SU-DHL-6 (cell line): ENCODE measurements at regions not wholly inside any gene's neighbourhood (a gene's known extent, or its start where the extent isn't known, plus 50 kb on each side); places are given as distances from the start of the nearest gene placed in this dataset.

Experiments used
- EZH2phosphoT487 ChIP-seq: fragments of 200-600 bp; sonication (generic), shearing (Covaris generic); conservative IDR thresholded peaks from 2 replicates; pipeline ENCODE4 v1.6.1; 2018; ENCODE audit warnings: mild to moderate bottlenecking, antibody characterized with exemption, low read length, moderate library complexity, mixed read lengths
- TF ChIP-seq, protein P1 (sequence below): fragments of 200-600 bp; sonication (generic); IDR thresholded peaks from one replicate; pipeline ENCODE4 v1.5.1; 2017; ENCODE audit warnings: antibody characterized with exemption, mild to moderate bottlenecking, low read length, moderate library complexity; ENCODE audit not compliant: insufficient read depth, poor library complexity, severe bottlenecking

DNA sequence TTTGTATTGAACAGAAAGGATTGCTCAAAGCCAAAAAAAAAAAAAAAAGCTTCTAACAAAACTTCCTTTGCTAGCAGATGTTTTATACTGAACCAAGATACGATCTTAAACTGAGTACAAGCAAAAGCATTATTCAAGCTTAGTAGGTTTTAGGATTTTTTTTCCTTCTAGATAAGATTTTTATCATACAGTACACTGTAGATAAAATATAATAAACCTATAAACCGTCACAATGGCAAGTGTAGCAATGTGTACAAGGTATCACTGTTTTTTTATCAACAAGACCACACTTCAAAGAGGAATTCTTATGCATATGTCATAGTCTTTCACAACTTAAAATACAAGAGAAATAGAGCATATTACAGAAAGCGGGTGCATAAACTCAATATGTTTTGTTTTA is 56.5 kb upstream of the TRPM3 start:
- TF ChIP-seq, protein P1, sequence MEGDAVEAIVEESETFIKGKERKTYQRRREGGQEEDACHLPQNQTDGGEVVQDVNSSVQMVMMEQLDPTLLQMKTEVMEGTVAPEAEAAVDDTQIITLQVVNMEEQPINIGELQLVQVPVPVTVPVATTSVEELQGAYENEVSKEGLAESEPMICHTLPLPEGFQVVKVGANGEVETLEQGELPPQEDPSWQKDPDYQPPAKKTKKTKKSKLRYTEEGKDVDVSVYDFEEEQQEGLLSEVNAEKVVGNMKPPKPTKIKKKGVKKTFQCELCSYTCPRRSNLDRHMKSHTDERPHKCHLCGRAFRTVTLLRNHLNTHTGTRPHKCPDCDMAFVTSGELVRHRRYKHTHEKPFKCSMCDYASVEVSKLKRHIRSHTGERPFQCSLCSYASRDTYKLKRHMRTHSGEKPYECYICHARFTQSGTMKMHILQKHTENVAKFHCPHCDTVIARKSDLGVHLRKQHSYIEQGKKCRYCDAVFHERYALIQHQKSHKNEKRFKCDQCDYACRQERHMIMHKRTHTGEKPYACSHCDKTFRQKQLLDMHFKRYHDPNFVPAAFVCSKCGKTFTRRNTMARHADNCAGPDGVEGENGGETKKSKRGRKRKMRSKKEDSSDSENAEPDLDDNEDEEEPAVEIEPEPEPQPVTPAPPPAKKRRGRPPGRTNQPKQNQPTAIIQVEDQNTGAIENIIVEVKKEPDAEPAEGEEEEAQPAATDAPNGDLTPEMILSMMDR = no peak
- no peak for TF ChIP-seq EZH2phosphoT487
